Activated T-cell treated with anti-CD3 and anti-CD28 coated beads, Interleukin-2, amount 50 U/mL, for 4 hours (primary cell): ENCODE measurements at regions not wholly inside any gene's neighbourhood (a gene's known extent, or its start where the extent isn't known, plus 50 kb on each side); places are given as distances from the start of the nearest gene placed in this dataset.

Experiments used
- ATAC-seq, 2 donors: fragments of 200-7000 bp; cut with Tn5 transposase; one replicate each; pipeline ENCODE4 v1.10.0; 2021
- DNase-seq: peaks from one replicate; pipeline ENCODE4 v3.0.0-alpha.2; 2020
- H3K27me3 Mint-ChIP-seq: one replicate; pipeline ENCODE4 v1.8.0; 2021; ENCODE audit warnings: low read depth, mixed read lengths
- H3K36me3 Mint-ChIP-seq: one replicate; pipeline ENCODE4 v1.8.0; 2022; ENCODE audit warnings: mixed read lengths; ENCODE audit not compliant: insufficient read depth
- H3K4me1 Mint-ChIP-seq: one replicate; pipeline ENCODE4 v1.8.0; 2021; ENCODE audit warnings: low read depth, mixed read lengths
- H3K4me3 Mint-ChIP-seq: one replicate; pipeline ENCODE4 v1.8.0; 2021; ENCODE audit warnings: mild to moderate bottlenecking, moderate library complexity, mixed read lengths
- H3K9me3 Mint-ChIP-seq: one replicate; pipeline ENCODE4 v1.8.0; 2021; ENCODE audit warnings: mixed read lengths

- peaks cover 28% of the 10 kb centered on the region for H3K27me3 Mint-ChIP-seq
- no peaks in the 10 kb centered on the region for H3K36me3 Mint-ChIP-seq
- no peak for ATAC-seq
- no peaks in the 10 kb centered on the region for H3K9me3 Mint-ChIP-seq
- no peaks in the 10 kb centered on the region for H3K4me1 Mint-ChIP-seq
- no peak overlapping the region for H3K4me3 Mint-ChIP-seq
- no peak for DNase-seq
Observed at GRCh38 chr10:71133710-71134686, 78.4 kb upstream of the UNC5B start.

- Mint-ChIP-seq H3K36me3 (no peaks in the 10 kb centered on the region), H3K27me3 (peaks cover 28% of the 10 kb centered on the region), H3K4me1 (no peaks in the 10 kb centered on the region), H3K4me3 (no peak overlapping the region), H3K9me3 (no peaks in the 10 kb centered on the region)
- DNase-seq = no peak
- no peak for ATAC-seq
Observed at GRCh38 chr10:71134732-71135211, 77.6 kb upstream of the UNC5B start.

DNA sequence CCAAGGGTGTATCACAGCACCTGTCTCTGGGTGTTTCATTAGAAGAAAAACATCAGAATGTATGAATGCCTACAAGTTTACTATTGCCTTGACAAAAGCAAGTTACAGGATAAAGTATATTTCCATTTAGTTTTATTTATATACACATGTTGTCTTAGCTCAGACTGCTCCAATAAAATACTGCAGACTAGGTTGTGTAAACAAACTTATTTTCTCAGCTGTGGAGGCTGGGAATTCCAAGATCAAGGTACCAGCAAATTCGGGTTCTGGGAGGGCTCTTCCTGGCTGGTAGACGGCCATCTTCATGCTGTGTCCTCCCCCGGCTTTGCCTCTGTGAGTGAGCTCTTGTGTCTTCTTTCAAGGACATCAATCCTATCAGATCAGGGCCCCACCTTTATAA is 77.1 kb upstream of the UNC5B start:
- no peaks in the 10 kb centered on the region for H3K9me3 Mint-ChIP-seq
- ATAC-seq = no peak
- H3K27me3 Mint-ChIP-seq = peaks cover 28% of the 10 kb centered on the region
- no peaks in the 10 kb centered on the region for H3K4me1 Mint-ChIP-seq
- H3K4me3 Mint-ChIP-seq = no peak overlapping the region
- no peaks in the 10 kb centered on the region for H3K36me3 Mint-ChIP-seq
- DNase-seq = no peak

GRCh38 chr10:71136036-71136721 is 76.2 kb upstream of the UNC5B start:
- peaks cover 22% of the 10 kb centered on the region for H3K27me3 Mint-ChIP-seq
- no peak overlapping the region for H3K4me3 Mint-ChIP-seq
- no peaks in the 10 kb centered on the region for H3K4me1 Mint-ChIP-seq
- DNase-seq = no peak
- no peaks in the 10 kb centered on the region for H3K9me3 Mint-ChIP-seq
- H3K36me3 Mint-ChIP-seq = no peaks in the 10 kb centered on the region
- ATAC-seq = no peak

GRCh38 chr10:71137701-71138100 is 74.7 kb upstream of the UNC5B start:
- DNase-seq (no peak), ATAC-seq (no peak)
- Mint-ChIP-seq H3K4me1 (no peaks in the 10 kb centered on the region), H3K36me3 (no peaks in the 10 kb centered on the region), H3K9me3 (no peaks in the 10 kb centered on the region), H3K4me3 (no peak overlapping the region), H3K27me3 (peaks cover 12% of the 10 kb centered on the region)

DNA sequence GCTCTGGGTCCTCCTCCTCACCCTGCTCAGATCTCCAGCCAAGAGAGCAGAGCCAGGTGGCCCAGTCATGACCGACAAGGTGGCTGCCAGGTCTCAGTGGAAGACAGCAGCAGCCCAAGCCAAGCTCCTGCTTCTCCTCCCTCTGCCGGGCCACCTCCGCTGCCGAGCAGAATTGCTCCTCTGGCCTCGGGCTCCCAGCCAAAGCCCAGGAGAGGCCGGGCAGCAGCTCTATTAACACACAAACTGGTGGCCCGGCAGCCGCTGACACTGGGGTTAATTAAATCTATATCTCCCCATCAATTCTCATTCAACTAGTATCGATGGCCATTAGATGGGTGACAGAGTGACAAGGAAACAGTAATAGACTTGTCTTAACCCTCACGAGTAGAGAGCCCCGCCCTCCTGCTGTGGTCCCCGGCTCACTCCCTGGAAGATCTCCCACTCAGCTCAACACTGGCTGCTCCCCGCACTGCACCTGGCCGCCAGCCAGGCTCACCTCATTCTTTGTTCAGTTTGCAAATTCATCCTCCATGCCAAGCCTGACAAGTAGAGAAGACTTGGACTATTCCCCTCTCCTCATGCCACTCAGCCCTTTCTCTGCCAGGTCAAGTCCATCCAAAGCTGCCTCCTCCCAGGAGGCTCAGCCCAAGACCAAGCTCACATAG is 74.1 kb upstream of the UNC5B start:
- Mint-ChIP-seq H3K4me1 (no peaks in the 10 kb centered on the region), H3K9me3 (no peaks in the 10 kb centered on the region)
- ATAC-seq = no peak

GRCh38 chr10:71141528-71141927 is 70.8 kb upstream of the UNC5B start:
- Mint-ChIP-seq H3K9me3 (no peaks in the 10 kb centered on the region), H3K27me3 (no peaks in the 10 kb centered on the region), H3K4me3 (no peak overlapping the region), H3K4me1 (no peaks in the 10 kb centered on the region), H3K36me3 (no peaks in the 10 kb centered on the region)
- DNase-seq (no peak), ATAC-seq (no peak)

More for the DNA sequence above, 74.1 kb upstream of the UNC5B start:
- Mint-ChIP-seq H3K27me3 (peaks cover 8% of the 10 kb centered on the region), H3K36me3 (no peaks in the 10 kb centered on the region), H3K4me3 (no peak overlapping the region)
- no peak for DNase-seq

DNA sequence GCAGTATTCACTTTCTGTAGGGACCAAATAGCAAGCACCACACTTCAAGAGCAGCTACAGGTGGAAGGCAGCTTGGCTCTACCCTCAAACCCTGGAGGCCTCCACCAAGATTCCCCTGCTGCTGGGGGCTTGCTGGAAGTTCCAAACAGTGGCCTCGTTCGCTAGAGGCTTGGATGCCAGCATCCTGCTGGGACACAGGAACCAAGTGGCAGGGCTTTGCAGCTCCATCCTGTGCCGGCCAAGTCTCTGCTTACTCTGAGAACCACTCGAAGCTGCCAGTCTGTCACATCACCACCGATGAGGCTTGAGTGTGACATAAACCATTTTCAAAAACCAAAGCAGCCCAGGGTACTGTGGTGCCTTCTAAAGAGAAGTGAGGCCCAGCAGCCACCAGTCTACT is 69.2 kb upstream of the UNC5B start:
- Mint-ChIP-seq H3K36me3 (no peaks in the 10 kb centered on the region), H3K4me3 (no peak overlapping the region), H3K27me3 (no peaks in the 10 kb centered on the region), H3K4me1 (no peaks in the 10 kb centered on the region), H3K9me3 (no peaks in the 10 kb centered on the region)
- ATAC-seq = no peak
- no peak for DNase-seq

- no peaks in the 10 kb centered on the region for H3K27me3 Mint-ChIP-seq
- H3K4me3 Mint-ChIP-seq = no peak overlapping the region
- ATAC-seq (no peak), DNase-seq (no peak)
- H3K36me3 Mint-ChIP-seq = no peaks in the 10 kb centered on the region
- H3K9me3 Mint-ChIP-seq = no peaks in the 10 kb centered on the region
- H3K4me1 Mint-ChIP-seq = no peaks in the 10 kb centered on the region
Observed at GRCh38 chr10:71143610-71144009, 68.8 kb upstream of the UNC5B start.

DNA sequence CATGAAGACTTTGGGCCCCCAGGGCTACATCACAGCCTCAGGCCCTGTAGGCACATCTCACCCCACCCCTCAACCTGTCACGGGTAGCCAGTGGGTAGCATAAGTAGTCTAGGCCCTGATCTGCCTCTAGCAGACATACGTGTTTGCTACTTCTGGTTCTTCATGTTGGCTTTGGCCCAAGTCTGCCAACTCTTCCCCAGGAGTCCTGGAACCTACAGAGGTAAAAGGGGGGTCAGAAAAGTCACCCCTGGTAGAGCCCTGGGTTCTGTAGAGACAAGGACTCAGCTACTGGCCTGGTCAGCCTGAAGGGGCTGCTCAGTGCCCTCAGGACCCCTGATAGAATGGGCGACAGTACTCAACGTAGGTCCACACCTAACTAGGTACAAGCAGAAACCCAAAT is 67.5 kb upstream of the UNC5B start:
- ATAC-seq (no peak), DNase-seq (no peak)
- Mint-ChIP-seq H3K36me3 (no peaks in the 10 kb centered on the region), H3K9me3 (no peaks in the 10 kb centered on the region), H3K4me3 (no peak overlapping the region), H3K27me3 (no peaks in the 10 kb centered on the region), H3K4me1 (no peaks in the 10 kb centered on the region)

GRCh38 chr10:71145352-71145945 is 66.9 kb upstream of the UNC5B start:
- H3K9me3 Mint-ChIP-seq = no peaks in the 10 kb centered on the region
- no peaks in the 10 kb centered on the region for H3K4me1 Mint-ChIP-seq
- no peak overlapping the region for H3K4me3 Mint-ChIP-seq
- no peak for ATAC-seq
- no peaks in the 10 kb centered on the region for H3K27me3 Mint-ChIP-seq
- DNase-seq = no peak
- H3K36me3 Mint-ChIP-seq = no peaks in the 10 kb centered on the region

GRCh38 chr10:71150796-71151195 is 61.6 kb upstream of the UNC5B start:
- Mint-ChIP-seq H3K27me3 (no peaks in the 10 kb centered on the region), H3K36me3 (no peaks in the 10 kb centered on the region), H3K4me1 (no peaks in the 10 kb centered on the region), H3K9me3 (no peaks in the 10 kb centered on the region), H3K4me3 (no peak overlapping the region)
- DNase-seq (no peak), ATAC-seq (no peak)

- no peaks in the 10 kb centered on the region for H3K27me3 Mint-ChIP-seq
- H3K4me3 Mint-ChIP-seq = no peak overlapping the region
- H3K36me3 Mint-ChIP-seq = no peaks in the 10 kb centered on the region
- DNase-seq (no peak), ATAC-seq (no peak)
- no peaks in the 10 kb centered on the region for H3K9me3 Mint-ChIP-seq
- no peaks in the 10 kb centered on the region for H3K4me1 Mint-ChIP-seq
Observed at GRCh38 chr10:71152043-71152442, 60.3 kb upstream of the UNC5B start.

DNA sequence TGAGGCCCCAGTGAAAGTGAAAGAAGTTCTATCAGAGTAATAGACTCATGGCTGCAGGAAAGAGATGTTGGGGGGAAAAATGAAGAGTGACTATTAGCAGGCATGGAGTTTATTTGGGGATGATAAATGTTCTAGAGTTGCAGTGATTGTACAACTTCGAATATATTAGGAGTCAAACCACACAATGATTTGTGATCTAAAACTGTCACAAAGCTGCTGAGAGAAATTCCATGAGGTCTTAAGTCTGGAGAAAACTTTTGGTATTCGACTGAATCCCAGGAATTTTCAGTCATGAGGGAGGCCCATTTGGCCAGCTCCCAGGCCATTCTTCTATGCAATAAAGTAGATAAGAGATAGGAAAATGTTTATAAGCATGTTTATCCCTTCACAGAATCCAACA is 55.9 kb upstream of the UNC5B start:
- no peaks in the 10 kb centered on the region for H3K36me3 Mint-ChIP-seq
- no peaks in the 10 kb centered on the region for H3K9me3 Mint-ChIP-seq

More for the DNA sequence above, 55.9 kb upstream of the UNC5B start:
- no peak for DNase-seq
- no peak overlapping the region for H3K4me3 Mint-ChIP-seq
- ATAC-seq = no peak
- H3K27me3 Mint-ChIP-seq = no peaks in the 10 kb centered on the region
- no peaks in the 10 kb centered on the region for H3K4me1 Mint-ChIP-seq
